ENCODE measurements at regions not wholly inside any gene's neighbourhood (a gene's known extent, or its start where the extent isn't known, plus 50 kb on each side); places are given as distances from the start of the nearest gene placed in this dataset.

DNA sequence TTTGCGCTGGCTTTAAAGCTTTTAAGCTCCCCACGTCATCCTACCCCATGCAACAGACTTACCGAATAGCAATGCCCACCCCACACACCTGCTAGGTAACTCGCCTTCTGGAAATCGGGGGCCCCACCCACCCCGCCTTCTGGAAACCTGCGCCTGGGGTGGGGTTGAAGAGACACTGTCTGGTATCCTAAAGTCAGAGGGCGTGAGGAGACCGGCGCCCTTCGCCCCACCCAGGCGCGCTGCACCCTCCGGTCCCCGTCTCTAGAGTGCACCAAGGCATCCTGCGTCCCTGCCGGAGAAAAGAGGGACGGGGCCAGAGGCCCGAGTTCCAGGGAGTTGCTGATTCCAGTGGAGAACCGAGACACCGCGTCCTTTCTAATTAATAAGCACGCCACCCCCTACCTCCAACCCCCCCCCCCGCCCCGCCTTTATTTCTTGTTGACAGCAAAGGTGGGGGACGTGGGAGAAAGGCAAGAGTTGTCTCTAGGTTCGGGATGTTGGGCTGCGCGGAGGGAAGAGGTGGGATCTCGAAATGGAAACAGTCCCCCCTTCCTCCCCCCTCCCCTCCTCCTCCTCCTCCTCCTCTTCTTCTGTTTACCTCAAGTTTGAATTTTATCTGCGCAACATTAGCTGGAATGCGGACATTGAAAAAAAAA is 220.9 kb upstream of the MKLN1 start:
- no peak for DNase-seq (ENCODE audit: low read depth)

DNA sequence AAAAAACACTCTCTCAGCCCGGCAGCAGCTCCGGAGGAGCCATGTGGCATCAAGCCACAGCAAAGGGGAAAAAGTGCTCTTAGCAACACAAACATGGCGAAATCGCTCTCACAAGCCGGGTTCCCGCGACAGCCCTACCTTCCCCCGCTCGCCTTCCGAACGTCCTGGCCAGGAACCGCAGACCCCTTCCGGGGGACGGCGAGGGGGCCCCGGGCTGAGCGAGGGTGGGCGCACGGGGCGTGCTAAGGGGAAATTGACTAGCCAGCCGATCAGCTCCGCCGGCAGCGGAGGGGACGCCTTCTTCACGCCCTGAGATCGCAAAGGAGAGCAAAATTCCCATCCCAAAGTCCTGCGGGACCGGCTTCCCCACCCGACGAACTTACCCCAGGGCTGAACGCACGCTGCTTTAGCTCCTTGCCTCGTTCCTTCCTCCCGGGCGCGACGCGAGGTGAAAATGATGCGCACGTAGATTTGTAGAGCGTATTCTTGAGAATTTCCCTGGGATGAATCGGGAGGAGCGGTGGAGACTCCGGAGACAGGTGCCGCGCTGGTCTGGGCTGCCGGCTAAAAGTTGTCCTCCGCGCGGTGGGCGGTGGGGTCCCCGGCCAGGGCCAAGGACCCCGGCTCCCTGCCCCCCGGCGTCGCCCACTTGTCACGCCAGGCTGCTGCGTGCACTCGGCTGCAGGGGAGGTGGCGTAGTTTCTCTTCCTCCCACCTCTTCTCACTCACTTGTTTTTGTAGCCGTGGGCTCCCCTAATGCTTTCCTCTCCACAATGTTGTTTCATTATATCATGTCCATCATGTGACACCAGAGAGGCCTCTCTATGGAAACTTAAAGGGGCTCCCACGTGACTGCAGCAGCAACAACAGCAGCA is 220.1 kb upstream of the MKLN1 start:
- peak; percentile 73 for DNase-seq (ENCODE audit: low read depth)

DNA sequence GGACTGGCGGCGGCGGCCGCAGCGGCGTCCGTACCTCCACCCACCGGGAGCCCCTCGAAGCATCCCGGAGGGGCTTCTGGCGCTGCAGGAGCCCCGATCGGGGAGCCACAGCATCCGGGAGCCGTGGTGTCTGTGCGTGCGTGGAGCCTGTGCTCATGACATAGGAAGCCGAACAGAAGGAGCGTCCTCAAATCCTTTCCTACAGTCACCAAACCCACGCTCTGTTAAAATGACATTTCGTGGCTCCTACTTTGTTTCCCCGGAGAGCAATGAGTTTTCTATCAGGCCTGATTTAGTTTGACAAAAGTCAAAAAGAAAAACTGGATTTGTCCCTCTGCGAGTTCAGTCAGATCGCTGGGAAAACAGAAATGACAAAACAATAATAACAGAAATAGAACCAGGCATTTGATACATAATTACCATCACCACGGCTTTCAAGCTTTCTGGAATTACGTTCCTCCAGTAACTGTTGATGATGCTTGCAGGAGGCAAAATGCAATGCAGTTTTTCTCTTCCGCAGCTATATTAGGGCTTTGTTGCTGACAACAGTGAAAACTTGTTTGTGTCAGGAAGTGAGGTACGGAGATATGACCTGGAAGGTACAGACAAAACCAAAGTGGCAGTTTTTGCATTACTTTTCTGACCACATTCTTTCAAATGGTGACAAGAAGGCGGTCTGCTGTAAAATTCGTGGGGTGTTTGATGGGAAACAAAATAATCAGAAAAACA is 219.3 kb upstream of the MKLN1 start:
- peak; percentile 40 for DNase-seq (ENCODE audit: low read depth)

DNA sequence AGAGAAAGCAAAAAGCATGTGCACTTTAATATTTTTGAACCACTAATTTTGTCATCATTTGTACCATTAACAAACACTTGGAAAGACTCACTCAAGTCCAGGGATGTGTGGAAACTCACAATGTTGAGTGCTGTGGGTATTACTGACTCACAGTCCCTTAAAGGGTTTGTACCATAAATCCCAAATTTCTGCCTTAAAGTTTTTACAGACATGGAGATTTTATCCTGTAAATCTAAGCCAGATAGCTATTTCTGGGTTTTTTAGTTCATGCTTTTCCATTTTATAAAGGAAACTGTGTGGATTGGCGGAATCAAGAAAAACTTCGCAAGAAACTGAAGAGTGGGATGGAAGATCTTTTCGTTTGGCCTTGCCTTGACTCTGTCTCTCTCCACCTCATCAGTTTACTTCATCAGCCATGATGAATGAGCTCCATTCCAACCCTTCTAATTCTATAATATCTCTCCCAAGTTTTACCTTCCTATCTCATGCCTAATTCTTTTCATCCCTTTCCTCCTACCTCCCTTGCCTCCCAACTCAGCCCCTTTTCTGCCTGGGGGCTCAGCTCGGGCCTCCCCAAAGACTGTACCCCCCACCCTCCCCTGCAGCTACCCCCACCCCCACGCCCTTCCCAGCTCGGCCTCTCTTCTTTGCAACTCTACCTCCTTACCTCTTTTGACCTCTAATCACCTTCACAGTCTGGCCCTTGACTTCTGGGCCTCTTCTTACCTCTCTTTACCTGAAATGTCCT is 218.5 kb upstream of the MKLN1 start:
- DNase-seq (ENCODE audit: low read depth) = no peak

DNA sequence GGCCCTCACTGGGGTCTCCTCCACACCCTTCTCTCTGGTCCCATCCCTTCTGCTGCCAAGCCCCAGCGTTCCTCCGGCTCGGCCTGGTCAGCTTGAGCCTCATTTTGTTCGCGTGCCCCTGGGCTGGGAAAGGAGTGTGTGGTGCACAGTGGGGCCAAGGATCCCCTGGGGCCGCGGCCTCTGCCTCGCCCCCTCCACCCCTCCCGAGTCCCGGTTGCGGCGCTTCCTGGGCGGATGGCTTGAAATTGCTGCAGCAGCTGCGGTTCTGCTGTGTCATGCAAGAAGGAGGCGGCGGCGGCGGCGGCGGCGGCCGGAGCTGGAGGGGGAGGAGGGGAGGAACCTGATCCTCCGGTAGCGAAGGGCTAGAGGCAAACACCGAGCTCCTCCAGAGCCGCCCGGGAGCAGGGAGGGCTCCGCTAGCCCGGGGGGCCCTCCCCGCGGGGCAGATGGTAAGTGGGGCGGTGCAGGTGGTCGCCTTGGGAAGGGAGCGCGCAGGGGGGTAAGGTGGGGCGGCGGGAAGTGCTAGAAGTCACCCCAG is 217.8 kb upstream of the MKLN1 start:
- peak; percentile 58 for DNase-seq (ENCODE audit: low read depth)

DNA sequence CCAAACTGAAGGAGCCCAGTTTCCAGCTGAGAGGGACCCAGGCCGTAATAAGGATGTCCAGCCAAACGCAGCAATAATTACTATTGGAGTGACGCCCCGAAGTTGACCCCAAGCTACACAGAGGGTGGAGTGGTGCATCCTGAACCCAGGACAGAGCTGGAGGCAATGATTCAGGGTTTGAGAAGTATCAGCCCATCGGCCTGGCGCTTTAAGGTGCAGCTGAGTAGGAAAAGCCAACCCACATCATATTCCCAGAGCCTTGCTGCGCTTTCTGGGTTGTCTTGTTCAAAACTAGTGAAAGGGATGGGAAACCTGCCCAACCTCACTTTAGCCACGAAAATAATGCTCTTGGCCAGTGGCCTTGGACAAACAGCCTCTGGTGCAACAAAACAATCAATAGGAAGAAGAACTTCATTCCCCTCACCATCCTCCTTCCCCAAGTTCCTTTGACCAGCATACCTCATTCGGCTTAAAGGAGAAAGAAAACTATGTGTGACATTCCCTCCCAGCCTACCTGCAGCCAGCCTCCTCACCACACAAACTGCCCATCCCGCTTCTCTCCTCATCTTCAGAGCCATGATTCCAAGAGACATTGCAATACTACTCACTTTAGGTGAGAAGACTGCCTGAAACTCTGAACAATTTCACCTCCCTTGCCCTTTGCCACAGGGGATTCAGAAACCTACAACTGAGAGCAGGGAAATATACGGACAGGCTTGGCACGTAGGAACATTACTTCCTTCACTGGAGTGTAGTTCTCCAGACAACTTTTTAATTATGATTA is 217.2 kb upstream of the MKLN1 start:
- peak; percentile 31 for DNase-seq (ENCODE audit: low read depth)

DNA sequence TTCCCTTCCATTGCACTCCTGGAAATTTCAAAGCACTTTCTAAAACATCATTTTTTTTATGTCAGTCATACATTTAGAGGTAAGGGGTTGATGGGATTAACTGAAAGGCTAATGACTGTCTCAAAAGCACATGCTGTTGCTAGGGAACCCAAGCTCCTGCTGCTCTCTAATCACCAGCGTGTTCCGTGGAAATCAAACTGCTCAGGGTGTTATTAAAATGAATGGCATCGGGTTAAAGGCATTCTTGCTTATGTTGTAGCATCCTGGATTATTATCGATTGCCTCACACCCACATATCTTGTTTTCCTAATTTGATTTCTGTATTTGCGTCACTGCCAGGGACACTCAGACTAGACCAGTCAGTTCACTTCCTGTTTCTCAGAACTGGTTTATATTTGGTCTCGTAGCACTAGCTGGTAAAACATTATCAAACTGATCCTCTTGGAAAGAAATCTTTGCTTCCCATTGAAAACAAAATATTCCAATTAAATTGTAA is 216.5 kb upstream of the MKLN1 start:
- peak; percentile 88 for DNase-seq (ENCODE audit: low read depth)

DNA sequence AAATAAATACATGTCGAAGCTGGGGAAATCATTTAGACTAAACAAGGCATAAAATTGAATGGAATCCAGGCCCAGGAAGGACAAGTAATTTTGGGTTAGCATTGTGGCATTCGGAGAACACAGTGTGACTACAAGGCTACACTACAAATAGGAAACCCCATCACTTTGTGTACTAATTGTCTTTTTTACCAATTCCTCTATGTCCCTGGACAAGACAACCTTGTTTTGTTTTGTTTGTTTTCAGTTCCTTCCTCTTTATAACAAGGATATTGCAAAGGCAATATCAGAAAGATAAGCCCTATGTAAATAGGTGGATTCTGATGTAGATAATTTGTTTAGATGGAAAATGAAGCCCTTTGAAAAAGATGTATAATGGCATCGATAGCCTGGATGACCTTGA is 215.9 kb upstream of the MKLN1 start:
- DNase-seq (ENCODE audit: low read depth) = no peak

DNA sequence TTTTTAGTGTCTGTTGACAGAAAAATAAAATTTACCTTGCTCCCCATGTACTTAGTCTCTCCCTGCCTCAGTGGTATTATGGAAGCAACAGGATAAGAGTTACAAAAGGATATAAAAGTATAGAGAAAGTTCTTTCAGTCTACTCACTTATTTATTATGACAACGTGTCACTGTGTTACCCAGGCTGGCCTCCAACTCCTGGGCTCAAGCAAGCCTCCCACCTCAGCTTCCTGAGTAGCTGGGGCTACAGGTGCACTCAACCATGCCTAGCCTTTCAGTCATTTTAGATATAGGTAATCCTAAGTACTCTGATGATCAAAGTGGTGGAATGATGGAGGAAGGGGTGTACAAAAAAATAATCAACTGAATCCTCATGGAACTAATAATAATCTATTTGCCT is 215.2 kb upstream of the MKLN1 start:
- no peak for DNase-seq (ENCODE audit: low read depth)

DNA sequence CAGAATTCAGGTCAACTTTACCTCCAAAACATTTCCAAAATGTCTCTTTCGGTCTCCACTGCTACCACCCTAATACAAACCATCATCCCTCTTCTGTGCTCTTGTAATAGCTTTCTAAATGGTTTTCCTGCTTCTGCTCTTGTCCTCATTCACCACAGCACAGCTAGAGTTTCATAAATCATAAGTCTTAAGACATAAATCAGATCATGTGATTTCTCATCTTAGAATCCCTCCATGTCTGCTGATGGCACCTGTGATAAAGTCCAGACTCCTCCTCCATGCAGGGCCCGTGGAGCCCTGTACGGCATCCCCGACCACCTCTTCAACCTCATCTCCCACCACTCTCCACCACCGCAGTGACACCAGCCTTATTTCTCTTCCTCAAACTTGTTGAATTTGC is 212.3 kb upstream of the MKLN1 start:
- DNase-seq (ENCODE audit: low read depth) = no peak

DNA sequence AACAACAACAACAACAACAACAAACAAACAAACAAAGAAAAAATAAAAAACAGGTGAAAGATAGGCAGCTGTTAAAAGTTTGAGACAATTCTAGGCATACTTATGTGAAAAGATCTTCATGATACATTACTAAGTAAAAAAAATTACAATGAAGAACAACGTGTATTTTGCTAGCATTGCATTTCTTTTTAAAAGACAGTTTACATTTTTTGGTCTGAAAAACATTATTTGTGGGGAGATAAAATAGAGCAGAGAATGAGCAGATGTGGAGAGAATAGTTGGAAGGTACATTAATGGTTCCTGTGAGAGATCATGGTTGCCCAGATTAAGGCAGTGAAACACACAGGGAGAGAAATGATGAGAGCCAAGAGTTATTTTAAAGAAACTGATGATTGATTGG is 210.2 kb upstream of the MKLN1 start:
- DNase-seq (ENCODE audit: low read depth) = no peak

DNA sequence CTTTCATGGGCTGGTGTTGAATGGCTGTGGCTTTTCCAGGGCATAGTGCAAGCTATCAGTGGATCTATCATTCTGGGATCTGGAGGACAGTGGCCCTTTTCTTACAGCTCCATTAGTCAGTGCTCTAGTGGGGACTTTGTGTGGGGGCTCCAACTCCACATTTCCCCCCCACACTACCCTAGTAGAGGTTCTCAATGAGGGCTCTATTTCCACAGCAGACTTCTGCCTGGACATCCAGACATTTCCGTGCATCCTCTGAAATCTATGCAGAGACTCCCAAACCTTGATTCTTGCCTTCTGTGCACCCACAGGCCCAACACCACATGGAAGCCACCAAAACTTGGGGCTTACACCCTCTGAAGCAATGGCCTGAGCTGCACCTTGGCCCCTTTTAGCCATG is 208.3 kb upstream of the MKLN1 start:
- no peak for DNase-seq (ENCODE audit: low read depth)

DNA sequence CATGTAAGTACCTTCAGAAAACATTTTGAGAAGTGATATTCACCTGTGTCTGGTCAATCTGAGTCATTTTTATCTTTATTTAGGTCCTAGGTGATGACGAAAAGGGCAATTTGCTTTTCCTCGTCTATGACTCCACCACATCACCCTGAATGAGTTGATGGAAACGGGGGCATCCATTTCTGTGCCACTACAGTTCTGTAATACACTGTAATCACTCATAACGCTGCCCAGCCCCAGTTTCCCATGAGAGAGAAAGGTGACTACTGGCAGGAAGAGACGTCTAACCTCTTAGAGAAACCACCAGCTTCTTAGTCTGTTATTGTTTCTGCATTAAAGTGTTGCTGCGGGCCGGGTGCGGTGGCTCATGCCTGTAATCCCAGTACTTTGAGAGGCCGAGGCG is 205.3 kb upstream of the MKLN1 start:
- DNase-seq (ENCODE audit: low read depth) = no peak

DNA sequence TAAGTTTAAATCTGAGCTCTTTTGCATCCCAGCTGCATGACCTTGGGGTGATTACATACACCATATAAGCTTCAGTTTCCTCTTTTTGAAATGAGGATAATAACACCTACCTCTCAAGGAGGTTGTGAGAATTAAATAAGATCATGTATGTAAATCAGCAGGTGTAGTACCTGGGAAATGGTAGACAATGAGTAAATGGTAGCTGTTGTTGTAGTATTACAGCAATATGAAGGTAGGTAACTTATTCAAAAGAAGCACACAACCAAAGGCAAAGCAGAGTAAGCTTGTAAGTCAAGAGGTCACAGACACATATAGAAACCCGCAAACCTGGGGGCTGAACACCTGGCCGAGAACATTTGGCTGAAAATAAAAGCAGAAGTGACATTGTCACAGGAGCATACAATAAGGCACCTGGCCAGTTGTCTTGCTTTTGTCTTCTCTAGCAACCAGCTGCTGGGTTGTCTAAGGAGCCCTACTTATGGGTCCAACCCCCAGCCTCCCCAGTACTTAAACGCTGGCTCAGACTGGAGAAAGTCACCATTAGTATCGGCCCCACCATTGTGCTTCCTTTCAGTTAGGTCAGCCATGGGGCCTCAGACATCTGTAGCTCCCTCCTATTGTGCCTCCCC is 203.6 kb upstream of the MKLN1 start:
- DNase-seq (ENCODE audit: low read depth) = no peak

DNA sequence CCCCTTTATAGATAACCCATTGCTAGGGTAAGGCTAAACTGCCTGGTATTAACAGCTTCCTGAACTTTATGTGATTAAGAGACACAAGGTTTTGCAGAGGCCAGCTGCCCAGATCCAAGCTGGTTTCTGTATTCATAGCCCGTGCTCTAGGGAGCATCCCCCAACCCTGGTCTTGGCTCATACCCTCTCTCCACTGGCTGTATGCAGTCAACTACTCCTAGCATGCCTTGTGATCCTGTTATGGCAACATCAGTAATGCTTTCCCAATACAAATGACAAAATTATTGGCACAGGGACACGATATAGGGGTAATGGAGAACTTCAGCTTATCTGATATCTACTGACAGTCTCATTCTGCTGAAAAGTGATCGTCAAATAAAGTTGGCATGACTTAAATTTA is 202.8 kb upstream of the MKLN1 start:
- no peak for DNase-seq (ENCODE audit: low read depth)

DNA sequence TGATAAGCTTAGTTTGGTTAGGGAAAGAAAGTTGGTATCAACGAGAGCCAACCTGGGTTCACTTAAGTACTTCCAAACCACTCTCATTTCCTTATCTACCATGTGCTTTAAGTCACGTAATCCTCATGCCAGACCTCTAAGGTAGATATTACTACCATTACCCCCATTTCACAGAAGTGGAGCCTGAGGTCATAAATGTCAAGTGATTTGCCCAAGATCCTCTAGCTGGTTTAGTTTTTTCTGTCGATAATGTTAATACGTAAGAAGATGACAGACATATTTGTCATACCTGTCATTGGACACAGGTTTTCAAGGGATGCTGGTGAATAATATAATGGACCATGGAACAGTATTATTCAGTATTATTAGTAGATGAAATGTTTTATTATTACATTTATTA is 197.4 kb upstream of the MKLN1 start:
- no peak for DNase-seq (ENCODE audit: low read depth)

DNA sequence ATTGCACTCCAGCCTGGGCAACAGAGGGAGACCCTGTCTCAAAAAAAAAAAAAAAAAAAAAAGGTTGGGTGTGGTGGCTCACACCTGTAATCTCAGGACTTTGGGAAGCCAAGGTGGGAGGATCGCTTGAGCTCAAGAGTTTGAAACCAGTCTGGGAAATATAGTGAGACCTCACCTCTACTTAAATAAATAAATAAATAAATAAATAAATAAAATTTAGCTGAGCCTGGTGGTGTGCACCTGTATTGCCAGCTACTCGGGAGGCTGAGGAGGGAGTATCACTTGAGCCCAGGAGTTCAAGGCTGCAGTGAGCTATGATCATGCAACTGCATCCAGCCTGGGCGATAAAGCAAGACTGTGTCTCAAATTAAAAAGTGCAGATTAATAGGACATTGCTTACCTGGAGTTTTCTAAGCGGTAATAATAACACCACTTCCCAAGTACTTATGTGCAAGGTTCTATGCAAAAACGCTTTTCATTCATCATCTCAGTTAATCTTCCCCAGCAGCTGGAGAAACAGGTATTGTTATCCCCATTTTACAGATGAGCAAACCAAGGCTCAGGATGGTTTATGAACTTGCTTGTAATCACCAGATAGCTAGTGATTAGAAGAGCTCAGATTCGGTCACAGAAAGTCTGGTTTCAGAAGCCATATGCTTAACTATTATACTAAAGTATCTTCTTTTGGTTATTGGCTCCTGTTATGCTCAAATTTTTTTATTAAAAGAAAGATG is 196.5 kb upstream of the MKLN1 start:
- no peak for DNase-seq (ENCODE audit: low read depth)

DNA sequence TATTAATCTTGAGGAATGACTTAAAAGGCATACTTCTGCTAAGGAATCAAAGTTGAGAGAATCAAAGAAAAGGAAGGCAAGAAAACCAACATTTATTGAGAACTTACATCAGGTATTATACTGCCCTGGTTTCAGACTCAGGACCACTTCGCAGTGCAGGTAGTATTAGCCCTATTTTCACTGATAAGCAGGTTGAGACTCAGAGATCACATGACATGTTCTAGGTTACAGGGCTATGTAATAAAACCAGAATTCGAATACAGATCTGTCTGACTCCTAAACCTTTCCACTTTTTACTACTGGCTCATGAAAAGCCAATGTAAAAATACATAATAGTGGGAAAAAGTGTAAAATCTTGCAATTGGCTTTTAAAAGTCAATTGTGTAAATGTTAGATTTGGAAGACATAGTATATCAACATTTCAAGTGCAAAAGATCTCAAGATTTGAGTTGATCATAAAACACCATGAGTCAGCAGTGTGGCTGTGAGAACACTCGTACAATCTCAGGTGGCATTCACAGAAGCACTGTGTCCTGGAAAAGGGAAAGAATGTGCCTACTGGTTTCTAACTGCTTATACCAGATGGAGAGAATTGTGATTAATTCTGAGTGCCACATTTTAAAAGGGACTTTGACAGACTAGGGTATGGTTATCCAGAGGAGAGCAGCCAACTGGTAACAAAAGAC is 195.8 kb upstream of the MKLN1 start:
- DNase-seq (ENCODE audit: low read depth) = peak; percentile 66

DNA sequence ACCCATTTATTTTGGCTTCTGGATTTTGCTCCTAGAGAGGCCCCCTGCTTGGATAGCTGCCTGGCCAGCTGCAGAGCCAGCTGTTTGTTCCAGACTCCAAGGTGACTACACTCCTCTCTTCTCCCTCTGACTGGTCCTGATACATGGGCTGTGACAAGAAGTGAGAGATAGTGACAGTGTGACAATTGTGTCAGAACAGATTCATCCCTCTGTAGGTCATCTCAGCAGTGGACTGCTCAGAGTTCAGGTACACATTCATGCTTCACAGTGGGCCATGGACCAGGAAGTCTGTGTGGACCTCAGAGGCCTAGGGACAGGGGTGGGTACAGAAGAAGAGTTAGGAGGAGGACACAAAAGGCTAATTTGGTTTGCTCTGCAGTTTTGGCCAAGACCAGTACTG is 188.2 kb upstream of the MKLN1 start:
- no peak for DNase-seq (ENCODE audit: low read depth)
